Right renal pelvis (tissue), 4 donors: ENCODE measurements at regions not wholly inside any gene's neighbourhood (a gene's known extent, or its start where the extent isn't known, plus 50 kb on each side); places are given as distances from the start of the nearest gene placed in this dataset.
"Not testable (repeated sequence)": the region's sequence is repeated elsewhere in the genome, so short reads cannot be mapped to it uniquely, and the experiment has no call there.

ENCODE experiments used
- DNase-seq, 4 donors: peaks; one replicate each; pipeline ENCODE4 v3.0.0-alpha.2; 2013; ENCODE audit warnings: low read depth in 4 of 4, low spot score in 3 of 4, missing footprints in 1 of 4

GRCh38 chr6:132143258-132143657 is 192.1 kb upstream of the CCN2 start:
- DNase-seq: no peak

GRCh38 chr6:132142768-132143167 is 191.6 kb upstream of the CCN2 start:
- DNase-seq: no peak

- DNase-seq: no peak
These were observed 191.1 kb upstream of the CCN2 start for GRCh38 chr6:132142308-132142707.

GRCh38 chr6:132140189-132140588 is 189.0 kb upstream of the CCN2 start:
- no peak for DNase-seq

- DNase-seq: no peak
These were observed 188.4 kb upstream of the CCN2 start for GRCh38 chr6:132139611-132140010.

- DNase-seq: no peak
These were observed 185.8 kb upstream of the CCN2 start for GRCh38 chr6:132136981-132137380.

GRCh38 chr6:132135409-132135808 is 184.2 kb upstream of the CCN2 start:
- no peak for DNase-seq

- DNase-seq: no peak
These were observed 182.7 kb upstream of the CCN2 start for GRCh38 chr6:132133736-132134445.

GRCh38 chr6:132132924-132133639 is 181.9 kb upstream of the CCN2 start:
- no peak for DNase-seq

GRCh38 chr6:132132422-132132821 is 181.2 kb upstream of the CCN2 start:
- DNase-seq: no peak

- no peak for DNase-seq
These were observed 180.6 kb upstream of the CCN2 start for GRCh38 chr6:132131758-132132157.

GRCh38 chr6:132131351-132131750 is 180.2 kb upstream of the CCN2 start:
- DNase-seq: no peak

GRCh38 chr6:132130626-132131298 is 179.6 kb upstream of the CCN2 start:
- peak in 3 of 4 donors; percentile 32 to 51 (median 40) for DNase-seq

GRCh38 chr6:132128424-132128823 is 177.3 kb upstream of the CCN2 start:
- no peak for DNase-seq

GRCh38 chr6:132126150-132126549 is 175.0 kb upstream of the CCN2 start:
- DNase-seq: no peak

- DNase-seq: no peak
These were observed 171.7 kb upstream of the CCN2 start for GRCh38 chr6:132122871-132123270.

- no peak for DNase-seq
These were observed 171.0 kb upstream of the CCN2 start for GRCh38 chr6:132122176-132122575.

- DNase-seq: no peak
These were observed 167.0 kb upstream of the CCN2 start for GRCh38 chr6:132118144-132118543.

- no peak for DNase-seq
These were observed 164.7 kb upstream of the CCN2 start for GRCh38 chr6:132115714-132116366.

GRCh38 chr6:132114201-132114825 is 163.1 kb upstream of the CCN2 start:
- DNase-seq: no peak

- DNase-seq: not testable (repeated sequence)
These were observed 158.6 kb upstream of the CCN2 start for GRCh38 chr6:132109752-132110151.
